Stimulated activated CD8-positive, alpha-beta memory T cell treated with anti-CD3 and anti-CD28 coated beads, Interleukin-2, amount 100 ng/mL, for 48 hours (primary cell): ENCODE measurements at regions not wholly inside any gene's neighbourhood (a gene's known extent, or its start where the extent isn't known, plus 50 kb on each side); places are given as distances from the start of the nearest gene placed in this dataset.
"Not testable (repeated sequence)": the region's sequence is repeated elsewhere in the genome, so short reads cannot be mapped to it uniquely, and the experiment has no call there.

ENCODE experiments used
- DNase-seq, 2 donors: peaks; one replicate each; pipeline ENCODE4 v3.0.0-alpha.2; 2020; ENCODE audit warnings: low read depth in 2 of 2

GRCh38 chr15:70374096-70374495, 276.4 kb upstream of the TLE3 start:
- no peak for DNase-seq

GRCh38 chr15:70373439-70373838, 275.7 kb upstream of the TLE3 start:
- not testable (repeated sequence) for DNase-seq

GRCh38 chr15:70367913-70368705, 270.4 kb upstream of the TLE3 start:
- DNase-seq, result not testable (repeated sequence)

- DNase-seq, result not testable (repeated sequence)
Observed at GRCh38 chr15:70364023-70364422, 266.3 kb upstream of the TLE3 start.

GRCh38 chr15:70362886-70363285, 265.2 kb upstream of the TLE3 start:
- DNase-seq, result no peak

- no peak for DNase-seq
Observed at GRCh38 chr15:70362350-70362749, 264.6 kb upstream of the TLE3 start.

GRCh38 chr15:70361891-70362290, 264.2 kb upstream of the TLE3 start:
- no peak for DNase-seq

GRCh38 chr15:70361106-70361505, 263.4 kb upstream of the TLE3 start:
- no peak for DNase-seq

GRCh38 chr15:70358871-70359647, 261.3 kb upstream of the TLE3 start:
- no peak for DNase-seq

- DNase-seq, result no peak
Observed at GRCh38 chr15:70358011-70358819, 260.5 kb upstream of the TLE3 start.

GRCh38 chr15:70357453-70357852, 259.7 kb upstream of the TLE3 start:
- no peak for DNase-seq

GRCh38 chr15:70356919-70357318, 259.2 kb upstream of the TLE3 start:
- DNase-seq, result no peak

- no peak for DNase-seq
Observed at GRCh38 chr15:70356062-70356860, 258.5 kb upstream of the TLE3 start.

GRCh38 chr15:70355275-70355795, 257.6 kb upstream of the TLE3 start:
- no peak for DNase-seq

GRCh38 chr15:70354346-70354905, 256.7 kb upstream of the TLE3 start:
- no peak for DNase-seq

GRCh38 chr15:70353606-70354345, 256.1 kb upstream of the TLE3 start:
- no peak for DNase-seq

GRCh38 chr15:70351941-70352774, 254.4 kb upstream of the TLE3 start:
- DNase-seq, result no peak

GRCh38 chr15:70351391-70351790, 253.7 kb upstream of the TLE3 start:
- DNase-seq, result no peak
